ENCODE measurements at regions not wholly inside any gene's neighbourhood (a gene's known extent, or its start where the extent isn't known, plus 50 kb on each side); places are given as distances from the start of the nearest gene placed in this dataset.
"Not testable (repeated sequence)": the region's sequence is repeated elsewhere in the genome, so short reads cannot be mapped to it uniquely, and the experiment has no call there.

DNA sequence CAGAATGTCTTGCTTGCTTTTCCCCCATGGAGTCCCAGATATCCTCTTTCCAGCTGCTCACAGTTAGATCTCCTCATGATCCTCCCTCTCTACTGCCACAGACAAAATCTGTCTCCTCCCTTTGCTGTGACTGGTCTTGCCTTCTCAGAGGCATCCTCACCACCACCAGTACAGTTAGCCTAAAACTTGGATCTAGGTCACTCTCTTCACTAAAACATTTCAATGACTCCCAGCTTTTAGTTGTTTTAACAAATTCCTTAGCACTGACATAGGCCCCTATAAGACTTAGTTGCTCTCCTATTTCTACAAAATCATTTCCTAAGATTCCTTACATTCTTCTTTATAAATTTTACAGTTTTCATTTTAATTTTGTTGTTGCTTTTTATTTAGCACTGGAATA lies 734.2 kb upstream of the CHAC2 start:
- Mint-ChIP-seq H3K9me3 (no peaks in the 10 kb centered on the region), H3K27me3 (no peaks in the 10 kb centered on the region), H3K36me3 (no peaks in the 10 kb centered on the region), H3K27ac (no peak overlapping the region), H3K4me1 (no peaks in the 10 kb centered on the region), H3K4me3 (no peak overlapping the region)
- DNase-seq = no peak
- CTCF ChIA-PET = no interaction called here

DNA sequence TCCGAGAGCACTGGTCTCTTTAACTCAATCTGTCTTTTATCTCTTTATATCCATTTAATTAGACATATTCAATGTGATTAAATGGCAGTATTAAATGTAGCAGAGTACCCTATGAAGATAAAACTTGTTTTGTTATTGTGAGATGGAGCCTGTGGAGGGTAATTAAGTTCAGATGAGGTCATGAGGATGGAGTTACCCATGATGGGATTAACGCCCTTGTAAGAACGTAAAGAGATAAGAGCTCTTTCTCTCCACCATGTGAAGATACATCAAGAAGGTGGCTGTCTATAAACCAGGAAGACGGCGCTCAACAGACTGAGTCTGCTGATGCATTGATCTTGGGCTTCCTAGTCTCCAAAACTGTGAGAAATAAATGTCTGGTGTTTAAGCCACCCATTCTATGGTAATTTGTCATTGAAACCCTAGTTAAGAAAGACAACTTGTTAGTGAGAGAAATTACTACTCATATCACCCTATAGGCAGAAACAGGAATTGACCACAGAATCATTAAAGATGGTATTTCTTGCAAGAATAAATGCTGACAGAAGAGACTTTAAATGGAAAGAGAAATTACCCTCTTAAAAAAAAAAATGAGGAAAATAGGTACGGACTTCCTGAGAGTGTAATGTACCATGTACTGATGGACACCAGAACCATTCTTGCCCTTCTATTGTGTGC lies 738.7 kb upstream of the CHAC2 start:
- H3K9me3 Mint-ChIP-seq = no peaks in the 10 kb centered on the region
- no peak overlapping the region for H3K27ac Mint-ChIP-seq
- no peaks in the 10 kb centered on the region for H3K4me1 Mint-ChIP-seq
- no peak for DNase-seq
- no peaks in the 10 kb centered on the region for H3K36me3 Mint-ChIP-seq
- CTCF ChIA-PET = no interaction called here
- H3K4me3 Mint-ChIP-seq = no peak overlapping the region
- H3K27me3 Mint-ChIP-seq = no peaks in the 10 kb centered on the region

DNA sequence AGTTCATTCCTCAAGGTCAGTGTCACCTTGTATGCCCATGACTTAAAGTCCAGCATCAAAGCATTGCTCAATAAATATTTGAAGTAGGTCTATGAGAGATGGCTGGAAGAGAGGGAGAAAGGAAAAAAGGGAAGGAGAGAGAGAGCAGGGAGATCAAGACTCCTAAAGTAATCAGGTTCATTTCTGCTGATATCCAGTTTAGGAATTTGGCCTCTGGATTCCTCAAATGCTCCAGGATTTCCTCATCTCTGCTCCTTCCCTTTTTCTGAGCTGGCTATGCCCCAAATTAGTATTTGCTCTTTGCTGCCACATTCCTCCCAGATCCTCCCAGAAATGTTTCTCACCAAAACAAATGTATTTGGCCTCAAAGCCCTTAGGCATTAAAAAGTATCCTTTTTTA lies 739.4 kb upstream of the CHAC2 start:
- Mint-ChIP-seq H3K27me3 (no peaks in the 10 kb centered on the region), H3K9me3 (no peaks in the 10 kb centered on the region), H3K4me3 (no peak overlapping the region), H3K27ac (no peak overlapping the region), H3K36me3 (no peaks in the 10 kb centered on the region), H3K4me1 (no peaks in the 10 kb centered on the region)
- no peak for DNase-seq
- CTCF ChIA-PET = no interaction called here

DNA sequence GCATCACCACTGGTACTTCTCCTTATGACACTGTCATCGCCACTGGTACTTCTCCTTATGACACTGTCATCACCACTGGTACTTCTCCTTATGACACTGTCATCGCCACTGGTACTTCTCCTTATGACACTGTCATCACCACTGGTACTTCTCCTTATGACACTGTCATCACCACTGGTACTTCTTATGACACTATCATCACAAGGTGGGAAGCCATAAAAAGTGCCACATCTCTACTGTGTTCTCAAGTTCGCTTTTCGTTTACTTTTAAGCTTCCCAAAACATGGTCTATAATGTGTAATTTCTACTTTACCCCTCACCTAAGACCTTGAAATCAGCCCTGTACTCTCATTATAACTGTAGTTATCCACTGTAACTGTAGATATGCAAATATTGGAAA lies 745.4 kb upstream of the CHAC2 start:
- H3K4me1 Mint-ChIP-seq, H3K27ac Mint-ChIP-seq, H3K27me3 Mint-ChIP-seq, DNase-seq, CTCF ChIA-PET, H3K4me3 Mint-ChIP-seq, H3K36me3 Mint-ChIP-seq, H3K9me3 Mint-ChIP-seq: not testable (repeated sequence)

DNA sequence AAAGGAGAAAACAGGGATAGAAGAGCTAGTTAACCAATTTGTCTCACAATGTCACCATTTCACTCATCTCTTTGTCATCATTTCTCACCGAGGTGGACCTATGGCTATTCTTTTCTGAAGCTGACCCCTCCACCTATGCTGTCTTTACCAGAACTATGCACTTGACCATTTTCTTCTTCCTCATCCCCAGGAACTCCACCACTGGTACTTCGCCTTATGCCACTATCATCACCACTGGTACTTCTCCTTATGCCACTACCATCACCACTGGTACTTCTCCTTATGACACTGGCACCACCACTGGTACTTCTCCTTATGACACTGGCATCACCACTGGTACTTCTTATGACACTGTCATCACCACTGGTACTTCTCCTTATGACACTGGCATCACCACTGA lies 745.8 kb upstream of the CHAC2 start:
- DNase-seq = no peak
- no peaks in the 10 kb centered on the region for H3K4me1 Mint-ChIP-seq
- no peak overlapping the region for H3K4me3 Mint-ChIP-seq
- H3K27me3 Mint-ChIP-seq = no peaks in the 10 kb centered on the region
- H3K27ac Mint-ChIP-seq = no peak overlapping the region
- no peaks in the 10 kb centered on the region for H3K36me3 Mint-ChIP-seq
- peaks cover 3% of the 10 kb centered on the region for H3K9me3 Mint-ChIP-seq
- CTCF ChIA-PET = no interaction called here

DNA sequence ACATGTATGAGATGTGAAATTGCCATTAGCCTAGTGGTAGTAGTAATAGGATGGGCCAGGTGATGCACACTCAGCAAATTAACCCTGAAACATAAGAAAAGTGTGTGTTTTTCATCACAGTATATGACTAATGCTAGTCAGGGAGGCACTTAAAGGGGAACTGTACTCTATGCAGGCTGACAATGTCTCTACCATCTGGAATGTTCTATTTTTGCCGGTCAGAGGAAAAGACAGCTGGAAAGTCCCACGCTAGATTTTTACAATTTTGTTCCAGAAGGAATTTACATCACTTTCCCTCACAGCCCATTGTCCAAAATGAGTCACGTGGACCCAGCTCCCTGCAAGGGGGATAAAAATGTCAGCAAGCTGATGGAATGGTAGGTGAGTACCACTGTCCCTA lies 746.3 kb upstream of the CHAC2 start:
- Mint-ChIP-seq H3K36me3 (no peaks in the 10 kb centered on the region), H3K27ac (no peak overlapping the region), H3K27me3 (no peaks in the 10 kb centered on the region), H3K9me3 (peaks cover 3% of the 10 kb centered on the region), H3K4me3 (no peak overlapping the region), H3K4me1 (no peaks in the 10 kb centered on the region)
- no peak for DNase-seq
- CTCF ChIA-PET = no interaction called here

DNA sequence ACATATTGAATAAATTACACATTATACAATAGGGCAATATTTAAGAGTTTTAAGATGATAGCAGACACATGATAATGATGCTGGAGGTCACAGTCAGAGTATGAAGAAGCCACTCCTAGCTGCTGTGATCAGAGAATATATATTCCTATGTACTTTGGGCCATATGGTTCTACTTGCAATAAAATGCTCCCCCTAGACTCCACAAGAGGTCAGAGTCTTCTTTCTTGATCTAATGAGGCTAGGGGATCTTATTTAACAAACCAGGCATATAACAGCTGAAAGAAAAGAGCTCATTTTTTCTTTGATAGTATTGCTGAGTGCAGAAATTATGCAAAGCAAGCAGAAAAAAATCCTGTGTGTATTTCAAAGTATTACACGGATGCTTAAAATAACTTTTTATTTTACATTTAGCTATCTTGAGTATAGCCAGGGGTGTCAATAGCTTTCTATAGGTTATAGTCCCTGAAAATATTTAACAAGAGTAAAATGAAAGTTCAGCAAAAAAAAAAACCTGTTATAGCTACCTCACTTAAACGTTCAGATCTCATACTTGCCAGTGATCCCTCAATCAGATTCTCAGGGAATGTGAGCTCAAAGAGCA lies 748.7 kb upstream of the CHAC2 start:
- peaks cover 3% of the 10 kb centered on the region for H3K9me3 Mint-ChIP-seq
- CTCF ChIA-PET = no interaction called here
- no peak overlapping the region for H3K4me3 Mint-ChIP-seq
- no peaks in the 10 kb centered on the region for H3K36me3 Mint-ChIP-seq
- no peak overlapping the region for H3K27ac Mint-ChIP-seq
- H3K4me1 Mint-ChIP-seq = no peaks in the 10 kb centered on the region
- H3K27me3 Mint-ChIP-seq = no peaks in the 10 kb centered on the region
- no peak for DNase-seq

DNA sequence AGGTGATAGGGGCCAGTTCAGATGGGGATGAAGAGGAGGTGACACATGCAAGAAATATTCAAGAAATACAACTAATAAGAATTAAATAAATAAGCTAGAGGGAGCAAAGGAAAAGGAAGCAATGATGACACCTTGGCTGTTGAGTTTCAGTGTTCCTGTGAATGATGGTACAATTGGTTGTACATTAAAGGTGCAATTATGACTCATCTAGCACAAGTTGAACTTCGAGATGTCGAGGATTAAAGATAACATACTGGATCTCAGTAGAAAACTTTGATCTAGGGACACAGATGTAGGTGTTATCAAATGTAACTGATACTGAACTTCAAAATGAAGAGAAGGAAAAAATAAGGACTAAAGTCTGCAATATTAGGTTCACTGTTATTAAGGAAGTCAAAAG lies 760.6 kb upstream of the CHAC2 start:
- no peak overlapping the region for H3K27ac Mint-ChIP-seq
- H3K9me3 Mint-ChIP-seq = peaks cover 1% of the 10 kb centered on the region
- DNase-seq = no peak
- H3K36me3 Mint-ChIP-seq = no peaks in the 10 kb centered on the region
- H3K4me1 Mint-ChIP-seq = no peaks in the 10 kb centered on the region
- CTCF ChIA-PET = no interaction called here
- no peaks in the 10 kb centered on the region for H3K27me3 Mint-ChIP-seq
- no peak overlapping the region for H3K4me3 Mint-ChIP-seq

DNA sequence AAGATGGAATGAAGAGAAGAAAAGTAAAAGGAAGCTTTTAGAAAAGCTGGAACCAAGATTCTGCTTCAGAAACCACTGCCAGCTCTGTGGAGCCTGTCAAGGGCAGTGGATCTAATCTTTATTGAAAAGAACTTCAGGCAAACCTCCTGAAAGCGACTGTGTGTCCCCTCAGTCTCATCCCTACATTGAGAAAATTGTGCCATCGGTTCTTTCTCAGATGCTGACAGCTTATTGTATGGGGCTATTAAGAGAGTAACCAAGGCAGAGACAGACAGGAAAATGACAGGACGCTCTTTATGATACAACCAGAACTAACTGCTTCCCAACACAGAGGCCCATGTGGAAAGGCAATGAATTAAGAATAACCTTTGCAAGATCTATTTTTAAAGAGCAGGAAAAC lies 763.2 kb upstream of the CHAC2 start:
- CTCF ChIA-PET = no interaction called here
- Mint-ChIP-seq H3K36me3 (no peaks in the 10 kb centered on the region), H3K4me3 (no peak overlapping the region), H3K9me3 (no peaks in the 10 kb centered on the region), H3K27me3 (no peaks in the 10 kb centered on the region), H3K4me1 (no peaks in the 10 kb centered on the region), H3K27ac (no peak overlapping the region)
- no peak for DNase-seq

DNA sequence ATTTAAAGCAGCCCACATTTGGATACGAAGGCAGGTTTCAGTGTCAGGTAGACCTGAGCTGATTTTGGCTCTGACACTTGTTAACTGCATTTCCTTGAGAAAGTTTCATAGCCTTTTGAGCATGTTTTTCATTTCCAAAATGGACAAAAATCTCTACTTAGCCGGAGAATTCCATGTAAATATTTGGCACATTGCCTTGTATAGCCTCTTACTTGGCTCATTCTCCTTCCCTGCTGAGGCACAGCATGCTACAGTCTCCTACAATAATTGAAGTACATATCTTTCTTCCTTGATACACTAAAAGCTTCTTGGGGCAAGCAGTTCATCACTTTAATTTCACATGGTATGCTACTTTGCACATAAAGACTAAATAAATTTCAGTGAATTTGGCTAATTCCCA lies 772.2 kb upstream of the CHAC2 start:
- no peak for DNase-seq
- Mint-ChIP-seq H3K27me3 (no peaks in the 10 kb centered on the region), H3K4me1 (no peaks in the 10 kb centered on the region), H3K4me3 (no peak overlapping the region), H3K9me3 (peaks cover 11% of the 10 kb centered on the region), H3K27ac (no peak overlapping the region), H3K36me3 (no peaks in the 10 kb centered on the region)
- CTCF ChIA-PET = no interaction called here

DNA sequence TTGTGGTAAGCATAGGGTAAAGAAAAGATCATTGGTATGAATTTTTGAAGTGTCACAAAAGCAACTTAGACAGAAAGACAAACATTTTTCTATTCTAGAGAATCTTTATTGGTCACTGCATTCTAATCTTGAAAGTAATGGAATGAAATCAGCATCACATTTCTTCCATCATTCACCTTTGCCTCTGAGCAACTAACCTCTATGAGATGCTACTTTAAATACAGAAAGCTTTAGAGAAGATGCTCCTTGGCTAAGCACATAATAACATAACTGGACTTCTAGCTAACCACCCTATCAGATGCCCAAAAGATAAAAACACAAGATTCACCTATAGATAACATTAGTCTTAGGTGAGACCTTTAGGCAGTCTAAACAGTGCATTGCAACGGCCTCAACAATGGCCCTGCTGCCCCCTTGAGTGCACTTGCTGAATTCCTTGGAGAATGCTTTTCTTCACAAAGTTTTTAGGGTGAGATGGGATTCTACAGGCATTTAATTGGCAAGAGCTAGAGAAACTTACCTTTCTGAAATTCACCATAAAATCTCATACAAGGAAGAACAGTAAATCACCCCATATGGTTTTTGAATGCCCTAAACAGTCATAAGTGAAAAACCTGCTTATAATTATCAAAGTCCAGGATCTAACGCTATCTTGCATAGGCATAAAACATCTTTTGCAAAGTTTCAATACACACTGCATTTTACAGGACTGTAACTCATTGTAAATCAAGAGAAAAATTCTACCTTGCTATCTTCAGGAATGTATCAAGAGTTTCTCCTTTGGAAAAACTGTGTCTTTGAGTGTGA lies 791.3 kb upstream of the CHAC2 start:
- H3K27me3 Mint-ChIP-seq = no peaks in the 10 kb centered on the region
- no peaks in the 10 kb centered on the region for H3K36me3 Mint-ChIP-seq
- no peaks in the 10 kb centered on the region for H3K9me3 Mint-ChIP-seq
- CTCF ChIA-PET = no interaction called here
- no peak for DNase-seq
- H3K4me1 Mint-ChIP-seq = no peaks in the 10 kb centered on the region
- H3K4me3 Mint-ChIP-seq = no peak overlapping the region
- no peak overlapping the region for H3K27ac Mint-ChIP-seq

DNA sequence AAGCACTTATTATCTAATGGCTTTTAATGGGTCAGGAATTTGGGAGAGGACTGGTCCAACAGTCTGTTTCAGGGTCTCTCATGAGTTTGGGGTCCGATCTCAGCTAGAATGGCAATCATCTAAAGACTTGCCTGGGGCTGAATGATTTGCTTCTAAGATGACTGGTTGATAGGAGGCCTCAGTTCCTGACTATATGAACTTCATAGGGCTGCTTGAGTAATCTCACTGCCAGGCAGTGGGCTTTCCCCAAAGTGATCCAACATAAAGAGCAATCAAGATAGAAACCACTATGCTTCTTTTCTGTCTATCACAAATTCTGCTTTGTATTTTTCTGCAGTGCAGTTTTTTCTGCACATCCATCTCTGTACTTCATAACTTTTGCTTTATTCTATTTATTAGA lies 793.5 kb upstream of the CHAC2 start:
- no peaks in the 10 kb centered on the region for H3K36me3 Mint-ChIP-seq
- no peaks in the 10 kb centered on the region for H3K9me3 Mint-ChIP-seq
- H3K4me1 Mint-ChIP-seq = no peaks in the 10 kb centered on the region
- no peak overlapping the region for H3K27ac Mint-ChIP-seq
- DNase-seq = no peak
- CTCF ChIA-PET = no interaction called here
- H3K4me3 Mint-ChIP-seq = no peak overlapping the region
- no peaks in the 10 kb centered on the region for H3K27me3 Mint-ChIP-seq

DNA sequence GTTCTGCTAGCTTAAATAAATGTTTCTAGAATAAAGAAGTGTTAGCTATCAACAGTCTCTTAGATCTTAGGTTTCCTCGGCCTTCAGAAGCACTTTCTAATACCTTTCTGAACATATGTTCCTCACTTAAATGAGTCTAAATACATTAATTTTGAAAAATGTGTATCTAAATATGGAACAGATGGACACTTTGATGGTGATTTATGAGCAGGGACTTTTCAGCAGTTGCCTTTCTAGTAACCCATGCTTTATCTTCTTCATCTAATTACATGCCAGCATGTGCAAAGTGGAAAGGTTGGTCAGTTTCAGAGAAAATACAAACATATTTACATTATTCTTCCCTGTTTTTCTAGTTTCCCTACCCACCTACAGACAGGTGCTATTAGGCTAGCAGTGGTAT lies 797.0 kb upstream of the CHAC2 start:
- no peaks in the 10 kb centered on the region for H3K36me3 Mint-ChIP-seq
- H3K4me3 Mint-ChIP-seq = no peak overlapping the region
- DNase-seq = no peak
- no peak overlapping the region for H3K27ac Mint-ChIP-seq
- H3K4me1 Mint-ChIP-seq = no peaks in the 10 kb centered on the region
- H3K9me3 Mint-ChIP-seq = no peaks in the 10 kb centered on the region
- CTCF ChIA-PET = no interaction called here
- no peaks in the 10 kb centered on the region for H3K27me3 Mint-ChIP-seq

DNA sequence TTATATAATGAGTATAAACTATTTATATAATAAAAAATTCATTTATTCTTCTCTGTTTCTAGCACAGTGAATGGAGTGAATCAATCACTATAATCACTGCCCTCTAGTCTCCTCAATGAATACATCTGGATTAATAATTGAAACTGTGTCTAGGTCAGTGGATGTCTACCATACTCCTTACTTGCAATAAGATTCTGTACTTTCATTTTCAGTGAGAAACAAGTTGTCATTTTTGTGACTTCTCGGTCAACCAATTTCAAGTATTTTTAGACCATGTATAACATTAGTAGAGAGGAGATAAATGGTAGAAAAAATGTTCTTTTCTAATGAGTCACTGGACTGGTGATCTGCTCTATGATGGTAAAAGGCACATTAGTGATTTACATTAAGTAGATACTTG lies 799.6 kb upstream of the CHAC2 start:
- H3K27ac Mint-ChIP-seq = no peak overlapping the region
- H3K9me3 Mint-ChIP-seq = no peaks in the 10 kb centered on the region
- no peaks in the 10 kb centered on the region for H3K36me3 Mint-ChIP-seq
- H3K4me3 Mint-ChIP-seq = no peak overlapping the region
- no peak for DNase-seq
- no peaks in the 10 kb centered on the region for H3K27me3 Mint-ChIP-seq
- H3K4me1 Mint-ChIP-seq = no peaks in the 10 kb centered on the region
- CTCF ChIA-PET = no interaction called here

DNA sequence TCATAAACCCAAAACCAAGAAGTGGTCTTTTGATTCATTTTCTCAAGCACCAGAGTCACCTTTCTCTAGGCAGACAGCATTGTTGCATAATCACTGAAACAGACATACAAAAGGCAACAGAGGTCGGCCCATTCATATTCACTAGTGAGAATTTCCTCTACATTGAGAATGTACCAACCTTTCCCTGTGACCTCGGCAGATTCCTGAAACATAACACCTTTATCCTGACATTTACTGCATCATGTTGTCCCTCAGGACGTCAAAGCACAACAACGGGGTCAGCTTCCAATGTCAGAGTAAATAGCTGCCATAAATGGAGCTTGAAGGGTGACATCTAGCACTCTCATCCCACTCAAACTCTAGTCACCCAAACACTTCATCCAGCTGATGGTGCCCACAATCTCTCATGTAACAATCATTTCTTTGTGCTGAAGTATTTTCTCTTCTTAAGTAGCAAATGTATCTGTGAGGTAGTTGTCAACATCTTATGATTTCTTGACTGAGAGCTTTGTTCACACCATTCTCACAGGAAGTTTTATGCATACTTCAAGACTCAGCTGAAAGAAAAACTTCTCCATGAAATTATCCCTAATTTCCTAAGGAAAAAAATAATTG lies 802.6 kb upstream of the CHAC2 start:
- no peak for DNase-seq
- Mint-ChIP-seq H3K4me3 (no peak overlapping the region), H3K9me3 (no peaks in the 10 kb centered on the region), H3K36me3 (no peaks in the 10 kb centered on the region), H3K27me3 (no peaks in the 10 kb centered on the region), H3K27ac (no peak overlapping the region), H3K4me1 (no peaks in the 10 kb centered on the region)
- CTCF ChIA-PET = no interaction called here
